Heart right ventricle (tissue), 16 donors: ENCODE measurements at regions not wholly inside any gene's neighbourhood (a gene's known extent, or its start where the extent isn't known, plus 50 kb on each side); places are given as distances from the start of the nearest gene placed in this dataset.

Experiments
- ATAC-seq, 8 donors: fragments of 200-7000 bp; cut with Tn5 transposase; one replicate each; pipeline ENCODE4 v1.9.1; 2020; ENCODE audit warnings: mild to moderate bottlenecking in 8 of 8, moderate library complexity in 8 of 8, moderate number of reproducible peaks in 1 of 8
- DNase-seq, 2 donors: peaks; one replicate each; pipeline ENCODE4 v3.0.0-alpha.2; 2020
- H3K27ac ChIP-seq, 10 donors: fragments of 200-600 bp; sonication (generic) in 2 of 10; one replicate each; pipeline versions ENCODE4 v1.5.0 to v1.8.0; 2020 to 2022; ENCODE audit warnings: mild to moderate bottlenecking in 3 of 10
- H3K27me3 ChIP-seq, 7 donors: fragments of 200-600 bp; one replicate each; pipeline ENCODE4 v1.8.0; 2021 to 2022; ENCODE audit warnings: mild to moderate bottlenecking in 2 of 7
- H3K36me3 ChIP-seq, 9 donors: fragments of 200-600 bp; sonication (generic) in 1 of 9; one replicate each; pipeline versions ENCODE4 v1.5.0 to v1.8.0; 2020 to 2022; ENCODE audit warnings: mild to moderate bottlenecking in 2 of 9
- H3K4me1 ChIP-seq, 9 donors: fragments of 200-600 bp; sonication (generic) in 1 of 9; one replicate each; pipeline versions ENCODE4 v1.5.0 to v1.8.0; 2020 to 2022; ENCODE audit warnings: mild to moderate bottlenecking in 4 of 9
- H3K4me3 ChIP-seq, 10 donors: fragments of 200-600 bp; sonication (generic) in 2 of 10; one replicate each; pipeline versions ENCODE4 v1.5.0 to v1.8.0; 2020 to 2022; ENCODE audit warnings: mild to moderate bottlenecking in 7 of 10, moderate library complexity in 2 of 10
- H3K9me3 ChIP-seq, 11 donors: fragments of 200-600 bp in 10 of 11; sonication (generic) in 2 of 11; one replicate each; pipeline versions ENCODE4 v1.5.0 to v1.8.0; 2013 to 2022; ENCODE audit warnings: mild to moderate bottlenecking in 2 of 11, control low read depth in 1 of 11, moderate library complexity in 1 of 11
- CTCF ChIP-seq, 9 donors: fragments of 200-600 bp; sonication (generic) in 2 of 9; IDR thresholded peaks; one replicate each; pipeline versions ENCODE4 v1.5.0 to v1.8.0; 2021 to 2022; ENCODE audit warnings: antibody characterized with exemption in 9 of 9, mild to moderate bottlenecking in 5 of 9, moderate library complexity in 1 of 9
- WGBS, 2 donors: extraction: QIAGEN DNeasy Blood & Tissue Kit; methylation state at CpG; one replicate each; pipeline ENCODE4 v1.1.7; 2013; ENCODE audit warnings: inconsistent platforms in 1 of 2; 5-methylcytosine and 5-hydroxymethylcytosine counted together
- intact Hi-C, 10 donors: fragments of 100-400 bp; cut with DNase I; formaldehyde crosslinking; loops; one replicate each; pipeline versions ENCODE4 v1.11.1 to v1.14.2; 2022
- donor health status: Arrhythmogenic right ventricular cardiomyopathy.
- donor health status: ischemic (EF 13 %, LVEDD 7.1; RV severe dilation, severe dysfunction).
- donor health status: healthy with polysubstance abuse.
- donor health status: DM: no; HTN: yes; CAD: no.
- donor health status: DM: no; HTN: no; CAD: no.
- donor health status: ischemic (EF 25% LVEDD 6.9; RV normal size, moderate dysfunction).
- donor health status: ischemic (EF 25% LVEDD 5.7; RV mildly dilated, moderate dysfunction).
- donor health status: healthy.
- donor health status: DM: yes; HTN: yes; CAD: no.
- donor health status: Ischemic cardiomyopathy.
- donor health status: ischemic (EF 35%, LVEDD 5.7; RV mildly dilated, moderate dysfunction).
- donor health status: nonischemic (EF 11% LVEDD 7.7; RV severe dilation, severe dysfunction).
- donor health status: DM: yes; HTN: yes; CAD: no.
- donor health status: PGD.
- donor health status: ischemic (EF 29% LVEDD 5.4; RV normal size, mild dysfunction).
- donor health status: nonischemic (EF 23%, LVEDD 6.1; RV moderate dilation, normal function).

- ATAC-seq: no peak
- H3K9me3 ChIP-seq: no peaks in the 10 kb centered on the region
- no peaks in the 10 kb centered on the region for H3K4me1 ChIP-seq
- no peak overlapping the region for H3K27ac ChIP-seq
- no peak overlapping the region for H3K4me3 ChIP-seq
- no peak for DNase-seq
- no peaks in the 10 kb centered on the region for H3K27me3 ChIP-seq
- intact Hi-C loops: no loop called here
- 80 to 85% methylated on average over 3 of the region's 3 CpGs for WGBS, 2 donors
- no peaks in the 10 kb centered on the region for H3K36me3 ChIP-seq
- TF ChIP-seq CTCF (IDR thresholded peaks at IDR 0.05): no peak
Observed at GRCh38 chr15:95832668-95833067, 497.8 kb upstream of the NR2F2 start.

- Histone ChIP-seq H3K27ac (no peak overlapping the region), H3K4me3 (no peak overlapping the region), H3K9me3 (no peaks in the 10 kb centered on the region), H3K36me3 (no peaks in the 10 kb centered on the region), H3K4me1 (peaks cover 0 to 5% (median under 1%) of the 10 kb centered on the region in 9 donors), H3K27me3 (no peaks in the 10 kb centered on the region)
- no peak for TF ChIP-seq CTCF (IDR thresholded peaks at IDR 0.05)
- intact Hi-C loops: no loop called here
- WGBS, 2 donors: 92 to 95% methylated on average over 5 of the region's 5 CpGs
- no peak for DNase-seq
- no peak for ATAC-seq
Observed at GRCh38 chr15:95834028-95834804, 496.3 kb upstream of the NR2F2 start.

GRCh38 chr15:95836536-95836935 is 494.0 kb upstream of the NR2F2 start:
- Histone ChIP-seq H3K27ac (no peak overlapping the region), H3K27me3 (no peaks in the 10 kb centered on the region), H3K4me3 (no peak overlapping the region), H3K36me3 (no peaks in the 10 kb centered on the region), H3K4me1 (peaks cover 0 to 15% (median 4%) of the 10 kb centered on the region in 9 donors), H3K9me3 (no peaks in the 10 kb centered on the region)
- intact Hi-C loops: no loop called here
- no peak for TF ChIP-seq CTCF (IDR thresholded peaks at IDR 0.05)
- DNase-seq (no peak), ATAC-seq (no peak)
- WGBS, 2 donors: 83 to 91% methylated on average over 1 of the region's 1 CpG

GRCh38 chr15:95837341-95838004 is 493.0 kb upstream of the NR2F2 start:
- no peaks in the 10 kb centered on the region for H3K27me3 ChIP-seq
- H3K27ac ChIP-seq: no peak overlapping the region
- H3K9me3 ChIP-seq: no peaks in the 10 kb centered on the region
- DNase-seq (no peak), ATAC-seq (no peak)
- intact Hi-C loops: no loop called here
- WGBS, 2 donors: 96 to 97% methylated on average over 4 of the region's 4 CpGs
- peaks cover 0 to 19% (median 4%) of the 10 kb centered on the region in 9 donors for H3K4me1 ChIP-seq
- H3K4me3 ChIP-seq: no peak overlapping the region
- H3K36me3 ChIP-seq: no peaks in the 10 kb centered on the region
- no peak for TF ChIP-seq CTCF (IDR thresholded peaks at IDR 0.05)
